ENCODE measurements at regions not wholly inside any gene's neighbourhood (a gene's known extent, or its start where the extent isn't known, plus 50 kb on each side); places are given as distances from the start of the nearest gene placed in this dataset.

DNA sequence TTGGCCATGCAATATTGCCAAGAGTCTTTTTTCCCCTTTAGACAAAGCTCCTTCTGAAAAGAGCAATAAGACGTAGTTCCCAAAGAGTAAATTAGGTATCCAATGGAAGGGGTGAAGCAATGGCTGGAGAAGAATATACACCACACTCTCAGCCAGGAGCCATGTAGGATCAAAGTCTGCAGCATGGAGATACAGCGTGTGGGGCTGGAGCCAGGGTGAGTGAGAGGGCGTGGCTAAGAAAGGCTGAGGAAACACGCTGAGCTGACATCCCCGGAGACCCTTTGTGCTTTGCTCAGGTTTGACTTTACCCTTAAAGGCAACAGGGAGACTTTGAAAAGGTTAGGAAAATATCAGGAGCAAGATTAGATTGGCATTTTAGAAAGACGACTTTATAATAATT, 87.1 kb upstream of the ELL2 start:
- TF ChIP-seq, protein P1, sequence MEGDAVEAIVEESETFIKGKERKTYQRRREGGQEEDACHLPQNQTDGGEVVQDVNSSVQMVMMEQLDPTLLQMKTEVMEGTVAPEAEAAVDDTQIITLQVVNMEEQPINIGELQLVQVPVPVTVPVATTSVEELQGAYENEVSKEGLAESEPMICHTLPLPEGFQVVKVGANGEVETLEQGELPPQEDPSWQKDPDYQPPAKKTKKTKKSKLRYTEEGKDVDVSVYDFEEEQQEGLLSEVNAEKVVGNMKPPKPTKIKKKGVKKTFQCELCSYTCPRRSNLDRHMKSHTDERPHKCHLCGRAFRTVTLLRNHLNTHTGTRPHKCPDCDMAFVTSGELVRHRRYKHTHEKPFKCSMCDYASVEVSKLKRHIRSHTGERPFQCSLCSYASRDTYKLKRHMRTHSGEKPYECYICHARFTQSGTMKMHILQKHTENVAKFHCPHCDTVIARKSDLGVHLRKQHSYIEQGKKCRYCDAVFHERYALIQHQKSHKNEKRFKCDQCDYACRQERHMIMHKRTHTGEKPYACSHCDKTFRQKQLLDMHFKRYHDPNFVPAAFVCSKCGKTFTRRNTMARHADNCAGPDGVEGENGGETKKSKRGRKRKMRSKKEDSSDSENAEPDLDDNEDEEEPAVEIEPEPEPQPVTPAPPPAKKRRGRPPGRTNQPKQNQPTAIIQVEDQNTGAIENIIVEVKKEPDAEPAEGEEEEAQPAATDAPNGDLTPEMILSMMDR (IDR thresholded peaks at IDR 0.05): no peak
- TF ChIP-seq ZFX (IDR thresholded peaks at IDR 0.05; ENCODE audit: borderline replicate concordance): no peak
